PC-9 (cell line): ENCODE measurements at regions not wholly inside any gene's neighbourhood (a gene's known extent, or its start where the extent isn't known, plus 50 kb on each side); places are given as distances from the start of the nearest gene placed in this dataset.

ENCODE experiments used
- CTCF ChIP-seq: fragments of 200-600 bp; sonication (generic); conservative IDR thresholded peaks from 2 replicates; pipeline ENCODE4 v1.6.1; 2017; ENCODE audit warnings: mixed run types, antibody characterized with exemption, mild to moderate bottlenecking, moderate library complexity
- EZH2 ChIP-seq: fragments of 200-600 bp; sonication (generic); IDR thresholded peaks from 2 replicates; pipeline ENCODE4 v1.8.0; 2017; ENCODE audit warnings: antibody characterized with exemption, low read depth

- TF ChIP-seq CTCF (no peak), EZH2 (no peak)
Observed at GRCh38 chrX:68929332-68930150, 100.7 kb downstream of the EFNB1 start.
